A549 (cell line): ENCODE measurements at regions not wholly inside any gene's neighbourhood (a gene's known extent, or its start where the extent isn't known, plus 50 kb on each side); places are given as distances from the start of the nearest gene placed in this dataset.

Experiments
- ATAC-seq, 2 experiments: fragments of 200-7000 bp in 1 of 2; fragments of >200 bp in 1 of 2; cut with Nextera tagmentation in 1 of 2; cut with Tn5 transposase in 1 of 2; 3 replicates each; pipeline versions ENCODE4 v1.8.0 to v1.9.1; 2018 to 2020; ENCODE audit warnings: mild to moderate bottlenecking in 1 of 2, moderate library complexity in 1 of 2
- CTCF ChIA-PET: fragments of 300-600 bp; sonication (Branson Sonifier 250); formaldehyde crosslinking; extraction: SDS; loops from one replicate; lab custom pipeline; 2021; ENCODE audit warnings: antibody characterized with exemption, inconsistent platforms; lab: Yijun Ruan, JAX
- POLR2A ChIA-PET: fragments of 350-600 bp; formaldehyde crosslinking; extraction: SDS; loops from one replicate; lab custom pipeline; 2021; ENCODE audit warnings: antibody characterized with exemption, inconsistent platforms; lab: Yijun Ruan, JAX
- DNase-seq, 2 experiments: peaks; one replicate each; pipeline versions ENCODE4 v3.0.0 to v3.0.0-alpha.2; 2011 to 2016; ENCODE audit warnings: low read depth in 1 of 2, low spot score in 1 of 2
- FAIRE-seq: peaks from 2 replicates; lab custom pipeline; 2011; peaks lifted over from hg19 to GRCh38; lab: Jason Lieb, UNC
- H3K27ac ChIP-seq, 2 experiments: fragments of >200 bp; sonication (Bioruptor Twin); formaldehyde crosslinking; 3 replicates each; pipeline ENCODE4 v1.5.1; 2016 to 2017
- H3K4me1 ChIP-seq: fragments of >200 bp; sonication (Bioruptor Twin); formaldehyde crosslinking; 3 replicates; pipeline ENCODE4 v1.6.1; 2016
- H3K4me2 ChIP-seq: fragments of >200 bp; sonication (Bioruptor Twin); formaldehyde crosslinking; 3 replicates; pipeline ENCODE4 v1.6.1; 2016
- H3K4me3 ChIP-seq: fragments of >200 bp; sonication (Bioruptor Twin); formaldehyde crosslinking; 3 replicates; pipeline ENCODE4 v1.5.1; 2016
- H3K9me3 ChIP-seq: fragments of >200 bp; sonication (Bioruptor Twin); formaldehyde crosslinking; 3 replicates; pipeline ENCODE4 v1.6.1; 2016
- BHLHE40 ChIP-seq: IDR thresholded peaks from 2 replicates; pipeline ENCODE4 v1.6.1; 2012; ENCODE audit warnings: low read depth, low read length, inconsistent platforms
- CBX2 ChIP-seq: fragments of 200-600 bp; sonication (generic); IDR thresholded peaks from 2 replicates; pipeline ENCODE4 v1.6.1; 2016; ENCODE audit warnings: low read depth, mild to moderate bottlenecking, borderline replicate concordance
- CBX8 ChIP-seq: fragments of 200-600 bp; sonication (generic); IDR thresholded peaks from 2 replicates; pipeline ENCODE4 v1.6.1; 2016
- CEBPB ChIP-seq, 2 experiments: fragments of >200 bp in 1 of 2; sonication (Bioruptor Twin) in 1 of 2; formaldehyde crosslinking in 1 of 2; IDR thresholded peaks; 2 replicates each; pipeline ENCODE4 v1.6.1; 2012 to 2016
- EHMT2 ChIP-seq: fragments of 200-600 bp; sonication (generic); IDR thresholded peaks from 2 replicates; pipeline ENCODE4 v1.6.1; 2016; ENCODE audit warnings: antibody characterized with exemption, low read depth, mild to moderate bottlenecking, moderate library complexity
- ESRRA ChIP-seq: fragments of 150-350 bp; IDR thresholded peaks from 2 replicates; pipeline ENCODE4 v1.6.1; 2014; ENCODE audit warnings: mild to moderate bottlenecking, low read length, borderline replicate concordance
- FOSL2 ChIP-seq, 2 experiments: fragments of 450-650 bp in 1 of 2; fragments of >200 bp in 1 of 2; sonication (Bioruptor Twin) in 1 of 2; formaldehyde crosslinking; IDR thresholded peaks; 2 replicates each; pipeline versions ENCODE4 v1.5.0 to v1.6.1; 2016 to 2020; ENCODE audit warnings: mild to moderate bottlenecking in 1 of 2, moderate library complexity in 1 of 2
- FOXS1 ChIP-seq: fragments of 250-450 bp; sonication (Bioruptor Pico); IDR thresholded peaks from 2 replicates; pipeline ENCODE4 v1.5.0; 2020; ENCODE audit warnings: mild to moderate bottlenecking, moderate library complexity
- HES2 ChIP-seq: fragments of >200 bp; sonication (Bioruptor Twin); formaldehyde crosslinking; IDR thresholded peaks from 2 replicates; pipeline ENCODE4 v1.6.1; 2016
- HEYL ChIP-seq: fragments of 250-450 bp; sonication (Bioruptor Pico); IDR thresholded peaks from 2 replicates; pipeline ENCODE4 v1.8.0; 2021; ENCODE audit warnings: mild to moderate bottlenecking, moderate library complexity
- HMGXB4 ChIP-seq: fragments of 250-450 bp; sonication (Bioruptor Pico); IDR thresholded peaks from 2 replicates; pipeline ENCODE4 v1.5.0; 2021; ENCODE audit warnings: mild to moderate bottlenecking, moderate library complexity, borderline replicate concordance
- HOXB13 ChIP-seq: fragments of 250-450 bp; sonication (Bioruptor Pico); IDR thresholded peaks from 2 replicates; pipeline ENCODE4 v1.5.0; 2020; ENCODE audit warnings: low read depth, mild to moderate bottlenecking, moderate library complexity
- HOXB5 ChIP-seq: fragments of 250-450 bp; sonication (Bioruptor Pico); IDR thresholded peaks from 2 replicates; pipeline ENCODE4 v1.5.0; 2020; ENCODE audit warnings: mild to moderate bottlenecking, moderate library complexity
- JUN ChIP-seq, 2 experiments: fragments of >200 bp; sonication (Bioruptor Twin); formaldehyde crosslinking; IDR thresholded peaks; 2 replicates in 1 of 2; 3 replicates in 1 of 2; pipeline ENCODE4 v1.6.1; 2016 to 2017
- KDM1A ChIP-seq: fragments of 200-600 bp; sonication (generic); IDR thresholded peaks from 2 replicates; pipeline ENCODE4 v1.6.1; 2016; ENCODE audit warnings: low read depth, mild to moderate bottlenecking
- MAFK ChIP-seq: fragments of 450-650 bp; IDR thresholded peaks from 2 replicates; pipeline ENCODE4 v1.6.1; 2014; ENCODE audit not compliant: partially characterized antibody
- MAZ ChIP-seq: fragments of 150-350 bp; IDR thresholded peaks from 2 replicates; pipeline ENCODE4 v1.6.1; 2014; ENCODE audit warnings: antibody characterized with exemption, low read depth, low read length, borderline replicate concordance
- NFE2L2 ChIP-seq: fragments of 150-350 bp; conservative IDR thresholded peaks from 2 replicates; pipeline ENCODE4 v1.6.1; 2014; ENCODE audit warnings: low read length
- PHF8 ChIP-seq: fragments of 200-600 bp; sonication (generic); IDR thresholded peaks from 2 replicates; pipeline ENCODE4 v1.6.1; 2016; ENCODE audit warnings: low read depth, mild to moderate bottlenecking, antibody characterized with exemption, moderate library complexity, borderline replicate concordance
- POLR2A ChIP-seq: IDR thresholded peaks from 2 replicates; pipeline ENCODE4 v1.6.1; 2012; ENCODE audit warnings: mild to moderate bottlenecking, low read length
- POLR2AphosphoS2 ChIP-seq: conservative IDR thresholded peaks from 2 replicates; pipeline ENCODE4 v1.6.1; 2012; ENCODE audit warnings: low read length, improper control_type of control experiment, inconsistent platforms
- RARB ChIP-seq: fragments of 250-450 bp; sonication (Bioruptor Pico); IDR thresholded peaks from 2 replicates; pipeline ENCODE4 v1.8.0; 2021; ENCODE audit warnings: mild to moderate bottlenecking, moderate library complexity
- RCOR1 ChIP-seq: fragments of 150-350 bp; IDR thresholded peaks from 2 replicates; pipeline ENCODE4 v1.6.1; 2014; ENCODE audit warnings: antibody characterized with exemption, low read length, low read depth
- RFX5 ChIP-seq: fragments of 450-650 bp; IDR thresholded peaks from 2 replicates; pipeline ENCODE4 v1.7.1; 2014; ENCODE audit warnings: antibody characterized with exemption, mild to moderate bottlenecking, moderate library complexity
- RNF2 ChIP-seq: fragments of 200-600 bp; sonication (generic); IDR thresholded peaks from 2 replicates; pipeline ENCODE4 v1.6.1; 2016; ENCODE audit warnings: low read depth, mild to moderate bottlenecking, antibody characterized with exemption, moderate library complexity, borderline replicate concordance
- TFCP2L1 ChIP-seq: fragments of 250-450 bp; sonication (Bioruptor Pico); IDR thresholded peaks from 2 replicates; pipeline ENCODE4 v1.5.0; 2021; ENCODE audit warnings: mild to moderate bottlenecking
- ZFP36 ChIP-seq: fragments of 450-650 bp; IDR thresholded peaks from 2 replicates; pipeline ENCODE4 v1.6.1; 2014; ENCODE audit warnings: borderline replicate concordance; ENCODE audit not compliant: partially characterized antibody
- ZNF302 ChIP-seq: fragments of 250-450 bp; sonication (Bioruptor Pico); IDR thresholded peaks from 2 replicates; pipeline ENCODE4 v1.9.0; 2021; ENCODE audit warnings: inconsistent platforms, mild to moderate bottlenecking, moderate library complexity
- WGBS: methylation state at CpG from one replicate; pipeline ENCODE4 v1.1.6; 2017; ENCODE audit errors: missing lambda C conversion rate; 5-methylcytosine and 5-hydroxymethylcytosine counted together
- TF ChIP-seq, protein P1 (sequence below): fragments of >200 bp; sonication (Bioruptor Twin); formaldehyde crosslinking; IDR thresholded peaks from 3 replicates; pipeline ENCODE4 v1.5.1; 2016
- TF ChIP-seq, protein P2 (sequence below): IDR thresholded peaks from 2 replicates; pipeline ENCODE4 v1.6.1; 2012; ENCODE audit warnings: low read depth, borderline replicate concordance
- TF ChIP-seq, protein P3 (sequence below): IDR thresholded peaks from 2 replicates; pipeline ENCODE4 v1.6.1; 2012

DNA sequence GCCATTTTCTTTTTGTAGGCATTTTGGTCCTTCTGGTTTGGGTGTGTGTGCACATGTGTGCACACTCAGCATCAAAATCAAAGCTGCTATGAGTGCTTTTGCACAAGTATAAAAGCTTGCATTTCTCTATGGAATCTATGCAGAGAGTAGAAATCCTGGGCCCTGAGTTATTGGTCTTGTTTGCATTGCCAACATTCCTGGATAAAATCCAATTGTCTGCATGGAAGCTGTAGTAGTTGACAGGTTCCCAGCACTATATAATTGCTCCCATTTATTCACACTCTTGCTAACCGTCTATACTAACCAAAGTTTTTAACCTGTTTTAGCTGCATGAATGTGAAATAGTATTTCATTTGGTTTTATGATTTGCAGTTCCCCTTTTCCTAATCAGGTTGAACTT, 277.0 kb downstream of the FOXA2 start:
- Histone ChIP-seq H3K9me3 (no peaks in the 10 kb centered on the region), H3K27ac (no peak overlapping the region), H3K4me1 (no peaks in the 10 kb centered on the region)
- POLR2A ChIA-PET: no interaction called here
- ATAC-seq: no peak
- no peak for TF ChIP-seq ZNF302 (CRISPR knock-in tag)
- TF ChIP-seq TFCP2L1 (CRISPR knock-in tag): no peak
- no peak for TF ChIP-seq KDM1A
- TF ChIP-seq, protein P1, sequence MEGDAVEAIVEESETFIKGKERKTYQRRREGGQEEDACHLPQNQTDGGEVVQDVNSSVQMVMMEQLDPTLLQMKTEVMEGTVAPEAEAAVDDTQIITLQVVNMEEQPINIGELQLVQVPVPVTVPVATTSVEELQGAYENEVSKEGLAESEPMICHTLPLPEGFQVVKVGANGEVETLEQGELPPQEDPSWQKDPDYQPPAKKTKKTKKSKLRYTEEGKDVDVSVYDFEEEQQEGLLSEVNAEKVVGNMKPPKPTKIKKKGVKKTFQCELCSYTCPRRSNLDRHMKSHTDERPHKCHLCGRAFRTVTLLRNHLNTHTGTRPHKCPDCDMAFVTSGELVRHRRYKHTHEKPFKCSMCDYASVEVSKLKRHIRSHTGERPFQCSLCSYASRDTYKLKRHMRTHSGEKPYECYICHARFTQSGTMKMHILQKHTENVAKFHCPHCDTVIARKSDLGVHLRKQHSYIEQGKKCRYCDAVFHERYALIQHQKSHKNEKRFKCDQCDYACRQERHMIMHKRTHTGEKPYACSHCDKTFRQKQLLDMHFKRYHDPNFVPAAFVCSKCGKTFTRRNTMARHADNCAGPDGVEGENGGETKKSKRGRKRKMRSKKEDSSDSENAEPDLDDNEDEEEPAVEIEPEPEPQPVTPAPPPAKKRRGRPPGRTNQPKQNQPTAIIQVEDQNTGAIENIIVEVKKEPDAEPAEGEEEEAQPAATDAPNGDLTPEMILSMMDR: no peak
- no peak for TF ChIP-seq HES2
- no peak for TF ChIP-seq RNF2
- no peak for TF ChIP-seq HOXB5 (CRISPR knock-in tag)
- no peak for TF ChIP-seq FOSL2 (IDR thresholded peaks at IDR 0.05)
- no peak for TF ChIP-seq FOSL2 (CRISPR knock-in tag; IDR thresholded peaks at IDR 0.05)
- TF ChIP-seq HEYL (CRISPR knock-in tag): no peak
- TF ChIP-seq HMGXB4 (CRISPR knock-in tag): no peak
- TF ChIP-seq MAFK: no peak
- TF ChIP-seq RFX5: no peak
- TF ChIP-seq MAZ: no peak
- no peak for TF ChIP-seq HOXB13
- TF ChIP-seq POLR2AphosphoS2: no peak
- no peak for TF ChIP-seq RCOR1
- no peak for TF ChIP-seq CBX8
- TF ChIP-seq, protein P2, sequence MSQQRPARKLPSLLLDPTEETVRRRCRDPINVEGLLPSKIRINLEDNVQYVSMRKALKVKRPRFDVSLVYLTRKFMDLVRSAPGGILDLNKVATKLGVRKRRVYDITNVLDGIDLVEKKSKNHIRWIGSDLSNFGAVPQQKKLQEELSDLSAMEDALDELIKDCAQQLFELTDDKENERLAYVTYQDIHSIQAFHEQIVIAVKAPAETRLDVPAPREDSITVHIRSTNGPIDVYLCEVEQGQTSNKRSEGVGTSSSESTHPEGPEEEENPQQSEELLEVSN: no peak
- TF ChIP-seq PHF8: no peak
- TF ChIP-seq, all 56 proteins: peak for 0
- WGBS: 2% methylated on average over 1 of the region's 1 CpG
- Histone ChIP-seq H3K4me3 (no peak overlapping the region), H3K4me2 (no peak overlapping the region)
- FAIRE-seq (peak; percentile 39), DNase-seq (no peak)
- CTCF ChIA-PET: interaction anchor here (1.0 to 1.7 kb wide), 4 partner anchors 292 to 604 kb away, joined by 3 read pairs; no protein-coding TSS in a partner anchor

GRCh38 chr20:22305381-22305780, 279.0 kb downstream of the FOXA2 start:
- FAIRE-seq (no peak), ATAC-seq (no peak), DNase-seq (no peak)
- CTCF ChIA-PET: interaction anchor here (0.8 to 1.2 kb wide), 5 partner anchors 9 to 15 kb away, joined by 3 to 4 read pairs (median 3); no protein-coding TSS in a partner anchor
- TF ChIP-seq FOSL2 (IDR thresholded peaks at IDR 0.05): no peak
- no peak for TF ChIP-seq FOSL2 (CRISPR knock-in tag; IDR thresholded peaks at IDR 0.05)
- TF ChIP-seq RARB (CRISPR knock-in tag): no peak
- TF ChIP-seq EHMT2: no peak
- TF ChIP-seq ESRRA: no peak
- no peak for TF ChIP-seq HOXB13
- TF ChIP-seq ZFP36: no peak
- TF ChIP-seq BHLHE40: no peak
- no peak for TF ChIP-seq CEBPB (IDR thresholded peaks at IDR 0.05)
- no peak for TF ChIP-seq POLR2AphosphoS2
- TF ChIP-seq RFX5: no peak
- TF ChIP-seq HMGXB4 (CRISPR knock-in tag): no peak
- TF ChIP-seq FOXS1 (CRISPR knock-in tag): no peak
- TF ChIP-seq ZNF302 (CRISPR knock-in tag): no peak
- no peak for TF ChIP-seq CBX2
- TF ChIP-seq KDM1A: no peak
- no peak for TF ChIP-seq PHF8
- no peak for TF ChIP-seq POLR2A
- no peak for TF ChIP-seq NFE2L2
- no peak for TF ChIP-seq JUN (IDR thresholded peaks at IDR 0.05)
- TF ChIP-seq, protein P3, sequence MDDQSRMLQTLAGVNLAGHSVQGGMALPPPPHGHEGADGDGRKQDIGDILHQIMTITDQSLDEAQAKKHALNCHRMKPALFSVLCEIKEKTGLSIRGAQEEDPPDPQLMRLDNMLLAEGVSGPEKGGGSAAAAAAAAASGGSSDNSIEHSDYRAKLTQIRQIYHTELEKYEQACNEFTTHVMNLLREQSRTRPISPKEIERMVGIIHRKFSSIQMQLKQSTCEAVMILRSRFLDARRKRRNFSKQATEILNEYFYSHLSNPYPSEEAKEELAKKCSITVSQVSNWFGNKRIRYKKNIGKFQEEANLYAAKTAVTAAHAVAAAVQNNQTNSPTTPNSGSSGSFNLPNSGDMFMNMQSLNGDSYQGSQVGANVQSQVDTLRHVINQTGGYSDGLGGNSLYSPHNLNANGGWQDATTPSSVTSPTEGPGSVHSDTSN: no peak
- 4% methylated on average over 2 of the region's 2 CpGs for WGBS
- POLR2A ChIA-PET: no interaction called here
- H3K9me3 ChIP-seq: no peaks in the 10 kb centered on the region
- H3K4me1 ChIP-seq: no peaks in the 10 kb centered on the region
- no peak overlapping the region for H3K4me2 ChIP-seq
- H3K27ac ChIP-seq: no peak overlapping the region
- no peak overlapping the region for H3K4me3 ChIP-seq
